GM13976 (cell line): ENCODE measurements at regions not wholly inside any gene's neighbourhood (a gene's known extent, or its start where the extent isn't known, plus 50 kb on each side); places are given as distances from the start of the nearest gene placed in this dataset.

Source experiments
- DNase-seq: peaks from one replicate; pipeline ENCODE4 v3.0.0; 2012; ENCODE audit warnings: low spot score
- CTCF ChIP-seq: IDR thresholded peaks from 2 replicates; pipeline ENCODE4 v1.5.1; 2012; ENCODE audit warnings: borderline replicate concordance, mild to moderate bottlenecking; ENCODE audit not compliant: insufficient read depth; ENCODE audit errors: extremely low read depth, missing control alignments, control extremely low read depth
- in situ Hi-C: fragments of 300-500 bp; cut with MboI; formaldehyde crosslinking; loops from one replicate; pipeline ENCODE4 v1.12.0; 2022; ENCODE audit warnings: low sequenced_read_pairs, mixed read lengths, inconsistent platforms; ENCODE audit not compliant: unreplicated experiment

GRCh38 chr4:126742048-126742447 lies 890.7 kb upstream of the INTU start:
- in situ Hi-C loops, result no loop called here
- TF ChIP-seq CTCF, result no peak
- no peak for DNase-seq

DNA sequence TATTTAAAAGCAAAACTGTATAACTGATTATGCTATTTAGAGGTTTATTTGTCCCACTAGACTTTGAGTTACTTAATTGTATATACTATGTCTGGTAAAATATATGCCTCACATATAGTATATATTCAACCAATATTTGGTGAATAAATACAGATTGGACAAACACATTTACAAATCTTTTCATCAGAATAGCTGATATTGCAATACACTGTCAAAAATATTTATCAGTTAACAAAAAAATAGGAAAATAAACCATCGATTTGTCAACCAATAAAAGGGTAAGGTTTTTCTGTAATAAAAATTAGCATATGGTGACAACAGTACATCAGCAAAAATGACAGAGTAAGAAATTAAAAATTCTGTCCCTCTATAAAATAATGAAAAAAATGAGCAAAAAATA lies 889.9 kb upstream of the INTU start:
- TF ChIP-seq CTCF, result no peak
- DNase-seq, result no peak
- in situ Hi-C loops, result no loop called here

- DNase-seq, result no peak
- TF ChIP-seq CTCF, result no peak
- in situ Hi-C loops, result no loop called here
These were observed 884.0 kb upstream of the INTU start for GRCh38 chr4:126748736-126749135.

GRCh38 chr4:126750723-126751122 lies 882.0 kb upstream of the INTU start:
- in situ Hi-C loops, result no loop called here
- DNase-seq, result no peak
- TF ChIP-seq CTCF, result no peak

DNA sequence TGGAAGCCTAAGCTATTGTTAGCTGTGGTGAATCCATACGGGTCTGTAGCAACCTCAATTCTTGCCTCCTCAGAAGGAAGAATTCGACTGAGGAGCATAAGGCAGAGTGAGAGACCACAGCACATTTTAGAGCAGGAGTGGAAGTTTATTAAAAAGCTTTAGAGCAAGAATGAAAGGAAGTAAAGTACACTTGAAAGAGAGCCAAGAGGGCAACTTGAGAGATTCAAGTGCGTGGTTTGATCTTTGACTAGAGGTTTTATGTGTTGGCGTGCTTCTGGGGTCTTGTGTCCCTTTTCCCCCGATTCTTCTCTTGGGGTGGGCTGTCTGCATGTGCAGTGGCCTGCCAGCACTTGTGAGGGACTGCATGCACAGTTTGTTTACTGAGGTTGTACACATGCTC lies 880.6 kb upstream of the INTU start:
- TF ChIP-seq CTCF, result no peak
- no peak for DNase-seq
- in situ Hi-C loops, result no loop called here

DNA sequence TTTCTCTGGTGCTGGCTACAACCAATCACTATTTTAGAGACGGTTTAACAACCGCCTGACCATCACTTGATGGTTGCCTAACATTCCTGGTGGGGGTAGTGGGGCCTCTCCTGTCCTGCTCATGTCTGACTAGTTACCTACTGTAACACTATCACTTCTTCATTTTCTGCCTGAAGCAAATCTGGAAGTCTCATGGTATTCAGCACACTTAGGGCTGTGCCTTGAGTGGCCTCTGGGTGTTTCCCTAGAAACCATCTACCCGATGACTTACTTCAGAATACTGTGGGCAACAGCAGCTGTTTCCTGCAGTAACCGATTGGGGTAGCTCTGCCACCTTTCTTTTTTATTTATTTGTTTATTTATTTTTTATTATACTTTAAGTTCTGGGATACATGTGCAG lies 880.1 kb upstream of the INTU start:
- DNase-seq, result no peak
- in situ Hi-C loops, result no loop called here
- no peak for TF ChIP-seq CTCF

DNA sequence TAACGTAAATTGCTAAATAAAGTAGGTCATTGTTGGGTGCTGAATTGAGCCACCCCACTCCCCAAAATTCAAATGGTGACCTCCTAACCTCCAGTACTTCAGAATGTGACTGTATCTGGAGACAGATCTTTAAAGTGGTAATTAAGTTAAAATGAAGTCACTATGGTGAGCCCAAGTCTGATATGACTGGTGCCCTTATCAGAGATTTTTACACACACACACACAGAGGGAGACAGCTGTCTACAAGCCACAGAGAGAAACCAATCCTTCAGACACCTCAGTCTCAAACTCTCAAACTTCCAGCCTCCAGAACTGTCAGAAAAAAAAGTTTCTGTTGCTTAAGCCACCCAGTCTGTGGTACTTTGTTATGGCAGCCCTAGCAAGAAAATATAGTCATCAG lies 879.2 kb upstream of the INTU start:
- no peak for TF ChIP-seq CTCF

More for the DNA sequence above, 879.2 kb upstream of the INTU start:
- in situ Hi-C loops, result no loop called here
- no peak for DNase-seq
